ENCODE measurements at regions not wholly inside any gene's neighbourhood (a gene's known extent, or its start where the extent isn't known, plus 50 kb on each side); places are given as distances from the start of the nearest gene placed in this dataset.
"Not testable (repeated sequence)": the region's sequence is repeated elsewhere in the genome, so short reads cannot be mapped to it uniquely, and the experiment has no call there.

GRCh38 chr2:87075054-87075790, 53.6 kb upstream of the PLGLB1 start:
- peak overlapping the region; percentile 91 to 94 for H3K27ac ChIP-seq
- peak overlapping the region; percentile 89 for H3K4me3 ChIP-seq
- DNase-seq (ENCODE audit: low spot score), result peak; percentile 65

GRCh38 chr2:87075791-87076252, 54.2 kb upstream of the PLGLB1 start:
- Histone ChIP-seq H3K4me3 (peak overlapping the region; percentile 89), H3K27ac (peak overlapping the region; percentile 91 to 94)
- DNase-seq (ENCODE audit: low spot score), result peak; percentile 74

- H3K27ac ChIP-seq, result peak overlapping the region; percentile 91 to 94
- peak; percentile 90 for DNase-seq (ENCODE audit: low spot score)
- H3K4me3 ChIP-seq, result peak overlapping the region; percentile 89
Measured at GRCh38 chr2:87076253-87077123, 54.8 kb upstream of the PLGLB1 start.

GRCh38 chr2:87077124-87077446, 55.4 kb upstream of the PLGLB1 start:
- Histone ChIP-seq H3K4me3 (peak overlapping the region; percentile 89), H3K27ac (peak overlapping the region; percentile 91 to 94)
- not testable (repeated sequence) for DNase-seq (ENCODE audit: low spot score)

- not testable (repeated sequence) for H3K27ac ChIP-seq; H3K4me3 ChIP-seq; DNase-seq (ENCODE audit: low spot score)
Measured at GRCh38 chr2:87081727-87082126, 60.1 kb upstream of the PLGLB1 start.

- H3K27ac ChIP-seq; DNase-seq (ENCODE audit: low spot score); H3K4me3 ChIP-seq: not testable (repeated sequence)
Measured at GRCh38 chr2:87088079-87088478, 66.4 kb upstream of the PLGLB1 start.

GRCh38 chr2:87089401-87089800, 67.8 kb upstream of the PLGLB1 start:
- not testable (repeated sequence) for H3K27ac ChIP-seq; DNase-seq (ENCODE audit: low spot score); H3K4me3 ChIP-seq

- not testable (repeated sequence) for DNase-seq (ENCODE audit: low spot score); H3K4me3 ChIP-seq; H3K27ac ChIP-seq
Measured at GRCh38 chr2:87093252-87093651, 71.6 kb upstream of the PLGLB1 start.

- H3K4me3 ChIP-seq; H3K27ac ChIP-seq; DNase-seq (ENCODE audit: low spot score): not testable (repeated sequence)
Measured at GRCh38 chr2:87093937-87094529, 72.4 kb upstream of the PLGLB1 start.

GRCh38 chr2:87095804-87096203, 74.2 kb upstream of the PLGLB1 start:
- H3K27ac ChIP-seq; DNase-seq (ENCODE audit: low spot score); H3K4me3 ChIP-seq: not testable (repeated sequence)

- not testable (repeated sequence) for H3K27ac ChIP-seq, H3K4me3 ChIP-seq
Measured at GRCh38 chr2:87128761-87129553, 107.3 kb upstream of the PLGLB1 start.

GRCh38 chr2:87132577-87132976, 110.9 kb upstream of the PLGLB1 start:
- DNase-seq (ENCODE audit: low spot score), result not testable (repeated sequence)

More at GRCh38 chr2:87128761-87129553, 107.3 kb upstream of the PLGLB1 start:
- DNase-seq (ENCODE audit: low spot score), result not testable (repeated sequence)

GRCh38 chr2:87151835-87152493, 130.3 kb upstream of the PLGLB1 start:
- not testable (repeated sequence) for H3K4me3 ChIP-seq; H3K27ac ChIP-seq; DNase-seq (ENCODE audit: low spot score)

More at GRCh38 chr2:87132577-87132976, 110.9 kb upstream of the PLGLB1 start:
- not testable (repeated sequence) for H3K27ac ChIP-seq, H3K4me3 ChIP-seq

GRCh38 chr2:87174454-87174853, 152.8 kb upstream of the PLGLB1 start:
- H3K4me3 ChIP-seq; DNase-seq (ENCODE audit: low spot score); H3K27ac ChIP-seq: not testable (repeated sequence)

- not testable (repeated sequence) for DNase-seq (ENCODE audit: low spot score); H3K4me3 ChIP-seq; H3K27ac ChIP-seq
Measured at GRCh38 chr2:87183373-87183772, 161.7 kb upstream of the PLGLB1 start.

GRCh38 chr2:87184260-87184659, 162.6 kb upstream of the PLGLB1 start:
- DNase-seq (ENCODE audit: low spot score); H3K27ac ChIP-seq; H3K4me3 ChIP-seq: not testable (repeated sequence)

- H3K27ac ChIP-seq; DNase-seq (ENCODE audit: low spot score): not testable (repeated sequence)
Measured at GRCh38 chr2:87189214-87189613, 167.6 kb upstream of the PLGLB1 start.

GRCh38 chr2:87193336-87193735, 171.7 kb upstream of the PLGLB1 start:
- not testable (repeated sequence) for H3K4me3 ChIP-seq; DNase-seq (ENCODE audit: low spot score); H3K27ac ChIP-seq

More at GRCh38 chr2:87189214-87189613, 167.6 kb upstream of the PLGLB1 start:
- H3K4me3 ChIP-seq, result not testable (repeated sequence)
